HCT116 (cell line): ENCODE measurements at regions not wholly inside any gene's neighbourhood (a gene's known extent, or its start where the extent isn't known, plus 50 kb on each side); places are given as distances from the start of the nearest gene placed in this dataset.

Experiments
- CBX3 ChIP-seq: IDR thresholded peaks from 2 replicates; pipeline ENCODE4 v1.6.1; 2012; ENCODE audit warnings: low read depth
- EZH2phosphoT487 ChIP-seq: fragments of 200-600 bp; IDR thresholded peaks from 2 replicates; pipeline ENCODE4 v1.6.1; 2018; ENCODE audit warnings: antibody characterized with exemption, borderline replicate concordance
- POLR2A ChIP-seq: IDR thresholded peaks from 2 replicates; pipeline ENCODE4 v1.7.0; 2011; ENCODE audit warnings: borderline replicate concordance; ENCODE audit not compliant: insufficient read depth, insufficient read length; ENCODE audit errors: extremely low read depth
- SIN3A ChIP-seq: IDR thresholded peaks from 2 replicates; pipeline ENCODE4 v1.6.1; 2012; ENCODE audit warnings: low read depth
- SP1 ChIP-seq: IDR thresholded peaks from 2 replicates; pipeline ENCODE4 v1.6.1; 2012; ENCODE audit warnings: low read depth
- YY1 ChIP-seq: IDR thresholded peaks from 2 replicates; pipeline ENCODE4 v1.6.1; 2011; ENCODE audit warnings: low read length, low read depth, moderate library complexity, mild to moderate bottlenecking; ENCODE audit not compliant: insufficient replicate concordance; ENCODE audit errors: extremely low read depth
- ZNF274 ChIP-seq: fragments of 200-500 bp; sonication (Bioruptor generic); IDR thresholded peaks from 2 replicates; pipeline ENCODE4 v1.6.1; 2014; ENCODE audit warnings: mild to moderate bottlenecking, low read depth, low read length, inconsistent platforms
- TF ChIP-seq, protein P1 (sequence below), 3 experiments: fragments of 200-600 bp in 1 of 3; sonication (generic) in 1 of 3; IDR thresholded peaks in 2 of 3; conservative IDR thresholded peaks in 1 of 3; 2 replicates each; pipeline ENCODE4 v1.5.1; 2012 to 2017; ENCODE audit warnings: low read depth in 2 of 3, low read length in 2 of 3, antibody characterized with exemption in 1 of 3, borderline replicate concordance in 1 of 3, control low read depth in 1 of 3, mild to moderate bottlenecking in 1 of 3, mixed read lengths in 1 of 3, mixed run types in 1 of 3, moderate library complexity in 1 of 3; ENCODE audit not compliant: insufficient read depth in 1 of 3
- TF ChIP-seq, protein P2 (sequence below): IDR thresholded peaks from 2 replicates; pipeline ENCODE4 v1.6.1; 2012
- TF ChIP-seq, protein P3 (sequence below): IDR thresholded peaks from 2 replicates; pipeline ENCODE4 v1.6.1; 2011; ENCODE audit warnings: mild to moderate bottlenecking, low read length, moderate library complexity; ENCODE audit not compliant: insufficient replicate concordance; ENCODE audit errors: extremely low read depth
- TF ChIP-seq, protein P4 (sequence below): IDR thresholded peaks from 2 replicates; pipeline ENCODE4 v1.6.1; 2012

DNA sequence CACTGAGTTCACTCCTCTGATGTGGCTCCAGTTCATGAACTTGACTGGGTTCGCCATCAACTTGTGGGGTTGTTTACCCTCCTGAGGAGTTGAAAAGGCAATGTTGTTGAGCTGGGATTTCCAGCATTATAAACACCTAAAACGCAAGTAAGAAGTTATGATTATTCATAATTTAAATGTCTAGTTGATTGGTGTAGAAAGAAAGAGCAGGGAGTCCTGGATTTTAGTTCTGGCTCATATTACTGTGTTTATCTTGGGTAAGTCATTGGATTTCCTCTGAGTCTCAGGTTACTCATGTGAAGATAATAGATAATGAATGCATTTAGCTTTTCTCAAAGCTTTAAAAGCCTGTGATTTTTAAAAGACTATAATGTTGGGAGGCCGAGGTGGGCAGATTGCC is 438.0 kb upstream of the CDH20 start:
- TF ChIP-seq POLR2A (no peak), CBX3 (no peak), YY1 (no peak), ZNF274 (no peak), EZH2phosphoT487 (no peak), SP1 (no peak), SIN3A (no peak)
- TF ChIP-seq, protein P1, sequence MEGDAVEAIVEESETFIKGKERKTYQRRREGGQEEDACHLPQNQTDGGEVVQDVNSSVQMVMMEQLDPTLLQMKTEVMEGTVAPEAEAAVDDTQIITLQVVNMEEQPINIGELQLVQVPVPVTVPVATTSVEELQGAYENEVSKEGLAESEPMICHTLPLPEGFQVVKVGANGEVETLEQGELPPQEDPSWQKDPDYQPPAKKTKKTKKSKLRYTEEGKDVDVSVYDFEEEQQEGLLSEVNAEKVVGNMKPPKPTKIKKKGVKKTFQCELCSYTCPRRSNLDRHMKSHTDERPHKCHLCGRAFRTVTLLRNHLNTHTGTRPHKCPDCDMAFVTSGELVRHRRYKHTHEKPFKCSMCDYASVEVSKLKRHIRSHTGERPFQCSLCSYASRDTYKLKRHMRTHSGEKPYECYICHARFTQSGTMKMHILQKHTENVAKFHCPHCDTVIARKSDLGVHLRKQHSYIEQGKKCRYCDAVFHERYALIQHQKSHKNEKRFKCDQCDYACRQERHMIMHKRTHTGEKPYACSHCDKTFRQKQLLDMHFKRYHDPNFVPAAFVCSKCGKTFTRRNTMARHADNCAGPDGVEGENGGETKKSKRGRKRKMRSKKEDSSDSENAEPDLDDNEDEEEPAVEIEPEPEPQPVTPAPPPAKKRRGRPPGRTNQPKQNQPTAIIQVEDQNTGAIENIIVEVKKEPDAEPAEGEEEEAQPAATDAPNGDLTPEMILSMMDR (IDR thresholded peaks at IDR 0.05 in 2 of 3, conservative IDR thresholded peaks at IDR 0.05 in 1 of 3; ENCODE audit: borderline replicate concordance in 1 of 3, insufficient read depth in 1 of 3, low read depth in 2 of 3, low read length in 2 of 3) = no peak
- TF ChIP-seq, protein P2, sequence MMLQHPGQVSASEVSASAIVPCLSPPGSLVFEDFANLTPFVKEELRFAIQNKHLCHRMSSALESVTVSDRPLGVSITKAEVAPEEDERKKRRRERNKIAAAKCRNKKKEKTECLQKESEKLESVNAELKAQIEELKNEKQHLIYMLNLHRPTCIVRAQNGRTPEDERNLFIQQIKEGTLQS = no peak
- TF ChIP-seq, protein P3, sequence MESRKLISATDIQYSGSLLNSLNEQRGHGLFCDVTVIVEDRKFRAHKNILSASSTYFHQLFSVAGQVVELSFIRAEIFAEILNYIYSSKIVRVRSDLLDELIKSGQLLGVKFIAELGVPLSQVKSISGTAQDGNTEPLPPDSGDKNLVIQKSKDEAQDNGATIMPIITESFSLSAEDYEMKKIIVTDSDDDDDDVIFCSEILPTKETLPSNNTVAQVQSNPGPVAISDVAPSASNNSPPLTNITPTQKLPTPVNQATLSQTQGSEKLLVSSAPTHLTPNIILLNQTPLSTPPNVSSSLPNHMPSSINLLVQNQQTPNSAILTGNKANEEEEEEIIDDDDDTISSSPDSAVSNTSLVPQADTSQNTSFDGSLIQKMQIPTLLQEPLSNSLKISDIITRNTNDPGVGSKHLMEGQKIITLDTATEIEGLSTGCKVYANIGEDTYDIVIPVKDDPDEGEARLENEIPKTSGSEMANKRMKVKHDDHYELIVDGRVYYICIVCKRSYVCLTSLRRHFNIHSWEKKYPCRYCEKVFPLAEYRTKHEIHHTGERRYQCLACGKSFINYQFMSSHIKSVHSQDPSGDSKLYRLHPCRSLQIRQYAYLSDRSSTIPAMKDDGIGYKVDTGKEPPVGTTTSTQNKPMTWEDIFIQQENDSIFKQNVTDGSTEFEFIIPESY = no peak
- TF ChIP-seq, protein P4, sequence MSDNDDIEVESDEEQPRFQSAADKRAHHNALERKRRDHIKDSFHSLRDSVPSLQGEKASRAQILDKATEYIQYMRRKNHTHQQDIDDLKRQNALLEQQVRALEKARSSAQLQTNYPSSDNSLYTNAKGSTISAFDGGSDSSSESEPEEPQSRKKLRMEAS = no peak
